Suppressor macrophage treated with lipopolysaccharide for 4 hours (primary cell): ENCODE measurements at regions not wholly inside any gene's neighbourhood (a gene's known extent, or its start where the extent isn't known, plus 50 kb on each side); places are given as distances from the start of the nearest gene placed in this dataset.

Experiments
- DNase-seq: peaks from one replicate; pipeline ENCODE4 v3.0.0-alpha.2; 2020

- DNase-seq, result no peak
Observed at GRCh38 chr6:159470397-159470796, 222.6 kb downstream of the SOD2 start.

- DNase-seq, result no peak
Observed at GRCh38 chr6:159469443-159469842, 223.6 kb downstream of the SOD2 start.

- no peak for DNase-seq
Observed at GRCh38 chr6:159468994-159469393, 224.0 kb downstream of the SOD2 start.

- no peak for DNase-seq
Observed at GRCh38 chr6:159467473-159468041, 225.5 kb downstream of the SOD2 start.

- no peak for DNase-seq
Observed at GRCh38 chr6:159466926-159467325, 226.1 kb downstream of the SOD2 start.

GRCh38 chr6:159464816-159465215, 228.2 kb downstream of the SOD2 start:
- DNase-seq, result no peak

- DNase-seq, result peak; percentile 9
Observed at GRCh38 chr6:159463119-159463829, 229.8 kb downstream of the SOD2 start.

- DNase-seq, result no peak
Observed at GRCh38 chr6:159462431-159462830, 230.6 kb downstream of the SOD2 start.

- no peak for DNase-seq
Observed at GRCh38 chr6:159461998-159462397, 231.0 kb downstream of the SOD2 start.

- no peak for DNase-seq
Observed at GRCh38 chr6:159461266-159461665, 231.8 kb downstream of the SOD2 start.

GRCh38 chr6:159460476-159460875, 232.6 kb downstream of the SOD2 start:
- DNase-seq, result no peak

- no peak for DNase-seq
Observed at GRCh38 chr6:159456349-159456748, 236.7 kb downstream of the SOD2 start.

- no peak for DNase-seq
Observed at GRCh38 chr6:159455700-159456274, 237.3 kb downstream of the SOD2 start.

- no peak for DNase-seq
Observed at GRCh38 chr6:159450815-159451465, 242.1 kb downstream of the SOD2 start.

- DNase-seq, result no peak
Observed at GRCh38 chr6:159446340-159446739, 246.7 kb downstream of the SOD2 start.

- no peak for DNase-seq
Observed at GRCh38 chr6:159445351-159445750, 247.7 kb downstream of the SOD2 start.

- no peak for DNase-seq
Observed at GRCh38 chr6:159444056-159444760, 248.8 kb downstream of the SOD2 start.

- no peak for DNase-seq
Observed at GRCh38 chr6:159443417-159443920, 249.6 kb downstream of the SOD2 start.

GRCh38 chr6:159441704-159441981, 251.4 kb downstream of the SOD2 start:
- DNase-seq, result no peak

- no peak for DNase-seq
Observed at GRCh38 chr6:159440911-159441703, 251.9 kb downstream of the SOD2 start.

GRCh38 chr6:159440349-159440748, 252.7 kb downstream of the SOD2 start:
- no peak for DNase-seq

GRCh38 chr6:159439651-159440050, 253.4 kb downstream of the SOD2 start:
- DNase-seq, result no peak

GRCh38 chr6:159438106-159438505, 254.9 kb downstream of the SOD2 start:
- DNase-seq, result no peak
